IPS-15b (cell line): ENCODE measurements at regions not wholly inside any gene's neighbourhood (a gene's known extent, or its start where the extent isn't known, plus 50 kb on each side); places are given as distances from the start of the nearest gene placed in this dataset.

ENCODE experiments used
- H3K27me3 ChIP-seq: one replicate; pipeline ENCODE4 v1.6.1; 2013; ENCODE audit warnings: low read length; ENCODE audit not compliant: control insufficient read depth, insufficient read depth
- H3K36me3 ChIP-seq: one replicate; pipeline ENCODE4 v1.6.1; 2013; ENCODE audit warnings: low read length; ENCODE audit not compliant: control insufficient read depth, insufficient read depth
- H3K4me1 ChIP-seq: one replicate; pipeline ENCODE4 v1.6.1; 2013; ENCODE audit warnings: mild to moderate bottlenecking, low read length; ENCODE audit not compliant: control insufficient read depth, insufficient read depth
- H3K4me3 ChIP-seq: one replicate; pipeline ENCODE4 v1.5.1; 2013; ENCODE audit warnings: low read depth, low read length
- H3K9ac ChIP-seq: one replicate; pipeline ENCODE4 v1.6.1; 2013; ENCODE audit warnings: low read depth, mild to moderate bottlenecking, low read length
- H3K9me3 ChIP-seq: one replicate; pipeline ENCODE4 v1.6.1; 2013; ENCODE audit warnings: mild to moderate bottlenecking, low read length; ENCODE audit not compliant: control insufficient read depth, insufficient read depth

DNA sequence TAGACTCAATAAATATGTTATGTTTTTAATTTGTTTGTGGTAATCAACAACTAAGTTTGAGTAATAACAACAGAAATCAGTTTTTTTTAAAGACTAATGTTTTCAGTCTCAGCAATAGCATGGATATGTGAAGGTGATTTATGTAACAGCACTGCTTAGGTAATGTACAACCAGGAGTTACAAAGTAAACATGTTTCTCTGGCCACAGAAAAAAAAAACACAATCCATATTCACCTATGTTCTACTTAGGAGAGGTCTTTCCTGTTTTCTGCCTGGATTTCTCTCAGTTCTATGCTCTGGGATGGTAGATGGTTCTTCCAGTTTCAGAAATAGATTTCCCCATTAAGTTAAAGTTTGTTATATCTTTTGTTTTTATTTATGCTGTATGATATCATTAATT lies 579.4 kb downstream of the SI start:
- Histone ChIP-seq H3K9me3 (no peaks in the 10 kb centered on the region), H3K9ac (no peak overlapping the region), H3K27me3 (no peaks in the 10 kb centered on the region), H3K4me3 (no peak overlapping the region), H3K4me1 (no peaks in the 10 kb centered on the region), H3K36me3 (no peaks in the 10 kb centered on the region)

DNA sequence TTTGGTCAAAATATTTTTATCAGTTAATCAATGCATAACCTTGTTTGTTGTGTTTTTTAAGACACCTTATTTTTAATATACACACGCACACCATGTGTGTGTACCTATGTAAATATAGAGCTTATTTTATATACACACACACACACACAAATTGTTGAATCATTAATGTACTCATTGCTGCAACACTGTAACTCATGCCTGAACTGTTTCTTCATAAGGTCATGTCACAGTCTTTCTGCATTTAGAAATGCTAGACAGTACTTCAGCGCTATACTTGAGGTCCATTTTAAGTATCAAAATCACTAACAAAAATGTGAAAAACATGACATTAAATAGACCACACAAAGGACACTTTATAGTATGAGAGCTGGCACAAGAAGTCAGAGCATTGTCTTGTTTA lies 589.4 kb downstream of the SI start:
- H3K4me1 ChIP-seq, result no peaks in the 10 kb centered on the region
- no peaks in the 10 kb centered on the region for H3K9me3 ChIP-seq
- no peaks in the 10 kb centered on the region for H3K36me3 ChIP-seq
- H3K27me3 ChIP-seq, result no peaks in the 10 kb centered on the region
- H3K9ac ChIP-seq, result no peak overlapping the region
- H3K4me3 ChIP-seq, result no peak overlapping the region

DNA sequence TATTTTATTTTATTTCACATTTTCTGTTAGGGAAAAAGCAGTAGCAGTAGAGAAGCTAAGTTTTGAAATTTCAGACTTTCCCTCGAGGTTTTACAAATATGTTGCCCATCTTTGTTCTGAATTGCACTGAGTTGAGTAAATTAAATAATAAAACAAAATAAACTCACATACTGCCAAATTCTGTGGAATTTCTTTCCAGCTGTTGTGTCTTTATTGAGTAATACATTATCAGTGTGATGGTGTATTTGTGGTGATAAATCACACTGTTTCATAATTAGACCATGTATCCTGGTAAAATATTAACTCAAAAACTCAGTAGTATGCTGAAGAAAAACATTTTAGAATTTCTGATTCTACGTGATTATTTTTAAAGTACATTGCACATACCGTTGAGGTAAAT lies 592.1 kb downstream of the SI start:
- H3K36me3 ChIP-seq, result no peaks in the 10 kb centered on the region
- no peak overlapping the region for H3K9ac ChIP-seq
- no peaks in the 10 kb centered on the region for H3K27me3 ChIP-seq
- no peak overlapping the region for H3K4me3 ChIP-seq
- H3K4me1 ChIP-seq, result no peaks in the 10 kb centered on the region
- no peaks in the 10 kb centered on the region for H3K9me3 ChIP-seq

DNA sequence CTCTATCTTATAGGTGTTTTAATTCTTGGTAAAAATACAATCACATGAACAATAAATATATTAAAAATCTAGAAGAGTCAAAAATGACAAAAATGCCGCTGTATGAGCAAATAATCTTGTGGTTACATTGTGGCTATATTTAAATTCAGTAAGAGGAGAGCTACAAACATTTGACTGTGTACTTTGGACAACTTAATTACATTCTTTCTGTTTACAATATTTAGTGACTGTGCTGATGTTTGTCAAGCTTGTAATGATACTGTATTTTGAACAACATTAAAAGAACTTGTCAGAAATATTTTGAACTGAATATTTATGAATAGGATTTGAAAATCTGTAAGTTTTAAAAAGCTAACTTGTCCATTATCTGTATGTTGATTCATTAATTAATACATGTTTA lies 598.3 kb downstream of the SI start:
- no peaks in the 10 kb centered on the region for H3K9me3 ChIP-seq
- no peaks in the 10 kb centered on the region for H3K36me3 ChIP-seq
- no peak overlapping the region for H3K4me3 ChIP-seq
- H3K4me1 ChIP-seq, result no peaks in the 10 kb centered on the region
- no peaks in the 10 kb centered on the region for H3K27me3 ChIP-seq
- no peak overlapping the region for H3K9ac ChIP-seq

DNA sequence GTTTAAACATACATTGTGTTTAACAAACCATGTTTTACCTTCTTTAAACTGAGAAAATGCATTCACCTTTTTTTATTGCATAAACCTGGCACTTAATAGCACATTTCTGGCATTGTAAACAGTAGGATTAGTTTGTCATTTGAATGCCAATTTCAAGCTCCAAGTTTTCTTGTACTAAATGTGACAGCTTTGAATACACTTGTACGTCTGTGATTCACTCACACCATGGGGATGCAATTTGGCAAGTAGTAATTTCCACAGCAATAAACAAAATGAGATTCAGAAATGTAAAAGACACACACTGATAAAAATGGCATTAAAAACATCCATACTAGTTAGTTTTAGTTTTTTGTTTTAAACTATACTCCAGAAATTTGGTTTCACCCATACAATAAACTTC lies 598.9 kb downstream of the SI start:
- Histone ChIP-seq H3K4me1 (no peaks in the 10 kb centered on the region), H3K9ac (no peak overlapping the region), H3K27me3 (no peaks in the 10 kb centered on the region), H3K36me3 (no peaks in the 10 kb centered on the region), H3K9me3 (no peaks in the 10 kb centered on the region), H3K4me3 (no peak overlapping the region)

DNA sequence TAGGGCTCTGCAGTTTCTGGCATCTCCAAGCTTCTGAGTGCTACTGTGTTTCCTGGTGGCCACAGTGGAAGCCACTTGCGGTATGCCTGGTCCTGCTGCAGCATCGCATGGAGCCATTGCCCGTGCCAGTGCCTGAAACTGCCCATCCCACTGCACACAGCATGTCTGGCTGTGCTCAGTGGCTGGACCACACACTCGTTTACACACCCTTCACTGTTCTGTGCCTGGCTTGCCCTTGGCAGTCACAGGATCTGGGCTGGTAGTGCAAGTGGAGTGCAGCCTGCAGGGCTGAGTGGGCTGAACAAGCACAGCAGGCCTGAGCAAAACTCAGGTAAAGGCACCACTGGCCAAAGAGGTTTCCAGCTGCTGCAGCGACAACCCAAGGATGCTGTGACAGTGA lies 600.0 kb downstream of the SI start:
- Histone ChIP-seq H3K9me3 (no peaks in the 10 kb centered on the region), H3K4me1 (no peaks in the 10 kb centered on the region), H3K4me3 (no peak overlapping the region), H3K27me3 (no peaks in the 10 kb centered on the region), H3K9ac (no peak overlapping the region), H3K36me3 (no peaks in the 10 kb centered on the region)

DNA sequence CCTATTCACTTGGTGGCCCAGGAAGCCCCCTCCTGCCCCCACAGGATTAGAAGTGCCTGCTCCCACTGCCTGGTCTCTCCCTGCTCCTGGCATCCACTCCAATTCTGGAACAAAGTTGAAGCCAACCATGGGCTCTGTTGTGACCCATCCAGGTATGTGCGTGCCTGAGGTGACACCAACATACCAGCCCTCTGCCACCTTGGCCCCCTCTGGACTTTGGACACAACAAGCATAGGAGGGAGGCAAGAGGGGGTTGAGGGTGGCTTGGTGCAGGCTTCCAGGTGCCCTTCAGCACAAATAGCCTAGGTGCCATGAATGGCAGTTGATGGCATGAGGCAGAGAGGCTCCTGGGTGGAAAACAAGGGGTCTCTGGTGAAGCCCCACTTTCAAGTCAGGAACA lies 600.9 kb downstream of the SI start:
- no peaks in the 10 kb centered on the region for H3K4me1 ChIP-seq
- H3K9ac ChIP-seq, result no peak overlapping the region

DNA sequence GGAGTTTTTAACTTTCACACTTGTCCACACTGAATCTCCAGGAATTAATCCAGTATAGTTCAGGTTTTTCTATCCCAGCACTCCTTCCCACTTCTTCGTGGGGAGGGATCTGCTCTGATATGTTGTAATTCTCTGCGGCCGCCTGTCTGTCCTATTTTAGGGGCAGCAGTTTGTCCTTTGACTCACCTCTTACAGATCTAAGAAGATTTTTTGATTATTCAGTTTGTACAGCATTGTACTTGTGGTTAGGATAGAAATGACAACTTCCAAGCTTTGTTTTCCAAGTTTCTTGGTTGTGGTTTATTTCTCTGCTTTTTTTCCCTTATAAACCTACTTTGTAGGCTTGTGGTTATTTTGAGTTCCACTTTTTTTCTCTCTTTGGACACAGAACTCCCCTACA lies 601.7 kb downstream of the SI start:
- no peak overlapping the region for H3K4me3 ChIP-seq
- H3K9ac ChIP-seq, result no peak overlapping the region
- H3K4me1 ChIP-seq, result no peaks in the 10 kb centered on the region
- no peaks in the 10 kb centered on the region for H3K27me3 ChIP-seq
- H3K9me3 ChIP-seq, result no peaks in the 10 kb centered on the region
- no peaks in the 10 kb centered on the region for H3K36me3 ChIP-seq

More for the DNA sequence above, 600.9 kb downstream of the SI start:
- no peak overlapping the region for H3K4me3 ChIP-seq
- H3K27me3 ChIP-seq, result no peaks in the 10 kb centered on the region
- no peaks in the 10 kb centered on the region for H3K9me3 ChIP-seq
- H3K36me3 ChIP-seq, result no peaks in the 10 kb centered on the region

DNA sequence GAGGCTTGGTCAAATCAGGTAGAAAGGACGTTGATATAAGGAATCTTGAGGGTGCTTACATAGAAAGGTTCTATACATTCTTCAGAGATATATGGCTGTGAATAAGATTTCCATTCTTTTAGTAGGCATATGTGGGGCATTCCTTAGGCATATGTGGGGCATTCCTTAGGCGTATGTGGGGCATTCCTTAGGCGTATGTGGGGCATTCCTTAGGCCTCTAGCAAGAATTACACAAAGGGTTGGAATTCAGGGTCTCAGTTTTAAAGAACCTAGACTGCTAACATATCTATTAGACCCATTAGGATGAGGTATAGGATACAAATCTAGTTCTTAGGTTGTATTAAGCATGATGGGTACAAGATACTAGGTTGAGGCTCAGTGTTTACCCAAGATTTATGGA lies 607.8 kb downstream of the SI start:
- Histone ChIP-seq H3K27me3 (no peaks in the 10 kb centered on the region), H3K9me3 (no peaks in the 10 kb centered on the region), H3K9ac (no peak overlapping the region), H3K4me3 (no peak overlapping the region), H3K4me1 (no peaks in the 10 kb centered on the region), H3K36me3 (no peaks in the 10 kb centered on the region)

DNA sequence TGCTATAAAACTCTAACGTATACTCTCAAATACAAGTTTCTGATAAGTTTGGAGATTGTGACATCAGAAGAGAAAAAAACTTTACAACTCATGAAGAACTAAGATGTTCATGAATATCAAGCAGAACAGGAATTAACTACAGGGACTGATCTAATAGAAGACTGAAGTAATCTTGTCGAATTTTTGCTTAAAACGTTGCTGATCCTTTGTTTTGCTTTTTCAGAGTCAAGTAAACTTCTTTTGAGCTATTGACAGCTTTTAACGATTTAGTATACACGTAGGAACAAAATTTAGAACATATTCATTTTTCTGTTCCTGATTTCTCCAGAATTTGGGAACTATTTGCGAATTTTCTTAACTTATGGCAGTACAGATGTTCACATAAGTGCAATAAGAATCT lies 610.2 kb downstream of the SI start:
- no peak overlapping the region for H3K9ac ChIP-seq
- H3K4me1 ChIP-seq, result no peaks in the 10 kb centered on the region
- H3K27me3 ChIP-seq, result no peaks in the 10 kb centered on the region
- H3K36me3 ChIP-seq, result no peaks in the 10 kb centered on the region
- no peak overlapping the region for H3K4me3 ChIP-seq
- no peaks in the 10 kb centered on the region for H3K9me3 ChIP-seq

DNA sequence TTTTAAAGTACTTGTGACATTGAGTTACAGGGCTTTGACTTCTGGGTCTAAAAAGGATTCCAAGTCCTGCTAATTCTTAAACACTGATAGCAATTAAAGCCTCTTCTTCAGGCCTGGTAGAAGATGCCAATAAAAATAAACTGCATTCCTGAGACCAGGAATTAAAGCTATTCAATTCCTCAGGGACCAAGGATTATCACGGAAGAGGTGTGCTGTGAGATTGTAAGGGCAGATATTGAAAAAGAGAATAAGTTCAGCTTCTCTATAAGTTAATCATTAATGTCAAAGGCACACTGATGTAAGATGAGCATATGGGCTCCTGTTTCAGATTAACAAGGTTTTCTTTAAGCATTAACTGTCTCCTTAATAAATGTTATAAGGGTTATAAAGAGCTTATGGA lies 611.3 kb downstream of the SI start:
- H3K9me3 ChIP-seq, result no peaks in the 10 kb centered on the region
- H3K27me3 ChIP-seq, result no peaks in the 10 kb centered on the region
- H3K4me1 ChIP-seq, result no peaks in the 10 kb centered on the region
- no peak overlapping the region for H3K9ac ChIP-seq
- H3K36me3 ChIP-seq, result no peaks in the 10 kb centered on the region
- no peak overlapping the region for H3K4me3 ChIP-seq

DNA sequence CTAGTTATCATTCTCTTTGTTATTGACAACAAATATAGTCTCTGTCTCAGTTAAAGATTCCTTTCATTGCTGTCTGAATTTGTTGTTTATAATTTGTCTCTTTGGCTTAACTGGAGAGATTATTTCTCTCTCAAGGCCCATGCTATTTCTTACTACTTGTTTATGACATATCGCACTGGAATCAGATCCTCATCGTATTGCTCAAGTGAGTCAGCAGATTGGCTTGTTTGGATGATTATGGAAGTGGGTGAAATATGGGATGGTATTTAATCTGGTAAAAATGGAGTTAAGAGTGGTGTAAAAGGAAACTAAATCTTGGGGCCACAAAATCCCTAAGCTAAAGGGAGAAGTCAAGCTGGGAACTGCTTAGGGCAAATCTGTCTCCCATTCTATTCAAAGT lies 613.1 kb downstream of the SI start:
- Histone ChIP-seq H3K9me3 (no peaks in the 10 kb centered on the region), H3K9ac (no peak overlapping the region), H3K27me3 (no peaks in the 10 kb centered on the region), H3K36me3 (no peaks in the 10 kb centered on the region), H3K4me3 (no peak overlapping the region), H3K4me1 (no peaks in the 10 kb centered on the region)

DNA sequence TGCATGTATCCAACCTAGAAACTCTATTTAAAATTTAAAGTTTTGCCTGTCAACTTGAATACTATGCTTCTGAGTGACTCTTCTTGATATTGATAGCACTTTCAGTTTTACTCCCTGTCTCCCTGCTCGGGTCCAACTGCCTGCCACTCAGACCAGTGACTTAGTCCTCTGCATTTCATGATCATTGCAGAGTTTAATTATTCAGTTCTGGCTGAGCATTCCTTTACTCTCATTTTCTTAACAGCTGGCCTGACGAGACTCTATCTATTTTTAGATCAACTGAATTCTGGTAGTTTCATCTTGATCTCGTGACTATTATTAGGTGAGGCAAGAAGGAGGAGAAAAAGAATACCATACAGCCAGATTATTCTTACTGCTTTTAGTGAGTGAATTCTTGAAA lies 617.4 kb downstream of the SI start:
- no peak overlapping the region for H3K9ac ChIP-seq
- no peaks in the 10 kb centered on the region for H3K27me3 ChIP-seq
- no peaks in the 10 kb centered on the region for H3K36me3 ChIP-seq
- no peaks in the 10 kb centered on the region for H3K4me1 ChIP-seq
- no peak overlapping the region for H3K4me3 ChIP-seq
- H3K9me3 ChIP-seq, result no peaks in the 10 kb centered on the region
